ENCODE measurements at regions not wholly inside any gene's neighbourhood (a gene's known extent, or its start where the extent isn't known, plus 50 kb on each side); places are given as distances from the start of the nearest gene placed in this dataset.

GRCh38 chr18:73714466-73714865, 433.2 kb downstream of the FBXO15 start:
- TF ChIP-seq CREB5 (CRISPR knock-in tag; IDR thresholded peaks at IDR 0.05; ENCODE audit: low read depth), result no peak
- no peak for TF ChIP-seq ZFP3 (CRISPR knock-in tag; IDR thresholded peaks at IDR 0.05)
- TF ChIP-seq ZNF8 (CRISPR knock-in tag; IDR thresholded peaks at IDR 0.05), result no peak
- no peak for TF ChIP-seq ARNTL (CRISPR knock-in tag; IDR thresholded peaks at IDR 0.05; ENCODE audit: borderline replicate concordance, low read depth)
- no peak for TF ChIP-seq POU6F1 (CRISPR knock-in tag; IDR thresholded peaks at IDR 0.05; ENCODE audit: borderline replicate concordance, low read depth)
- TF ChIP-seq SNAI2 (CRISPR knock-in tag; IDR thresholded peaks at IDR 0.05), result no peak
